ENCODE measurements at regions not wholly inside any gene's neighbourhood (a gene's known extent, or its start where the extent isn't known, plus 50 kb on each side); places are given as distances from the start of the nearest gene placed in this dataset.

DNA sequence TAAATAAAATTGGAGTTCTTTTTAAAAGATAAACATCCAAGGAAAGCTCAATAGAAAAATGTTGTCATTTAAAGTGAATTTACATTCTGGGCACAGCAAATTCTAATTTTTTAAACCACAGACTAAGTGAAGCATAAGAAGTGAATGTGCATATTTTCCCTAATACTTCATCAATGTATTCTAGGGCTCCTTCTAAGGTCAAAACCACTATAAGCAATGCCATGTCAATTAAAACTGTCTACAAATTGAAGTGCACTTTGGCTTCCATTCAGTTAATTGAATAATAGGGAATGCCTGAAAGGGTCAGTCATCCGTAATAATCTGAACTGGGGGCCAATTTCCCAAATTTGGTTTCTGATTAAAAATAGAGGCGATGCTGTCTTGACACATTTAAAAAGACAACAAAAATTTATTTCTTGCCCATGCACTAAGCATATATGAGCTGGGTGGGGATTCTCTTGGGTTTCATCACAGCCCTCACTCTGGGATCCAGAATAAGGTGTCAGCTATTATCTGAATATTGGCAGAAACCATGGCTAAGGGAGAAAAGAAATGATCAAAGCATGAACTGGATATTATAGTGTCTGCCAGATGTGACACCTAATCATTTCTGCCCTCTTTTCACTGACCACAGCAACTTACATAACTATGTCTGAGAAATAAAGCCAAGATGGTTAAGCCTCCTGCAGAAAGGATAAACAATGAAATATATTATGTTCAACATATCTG lies 660.6 kb upstream of the B3GALT2 start:
- TF ChIP-seq, protein P1, sequence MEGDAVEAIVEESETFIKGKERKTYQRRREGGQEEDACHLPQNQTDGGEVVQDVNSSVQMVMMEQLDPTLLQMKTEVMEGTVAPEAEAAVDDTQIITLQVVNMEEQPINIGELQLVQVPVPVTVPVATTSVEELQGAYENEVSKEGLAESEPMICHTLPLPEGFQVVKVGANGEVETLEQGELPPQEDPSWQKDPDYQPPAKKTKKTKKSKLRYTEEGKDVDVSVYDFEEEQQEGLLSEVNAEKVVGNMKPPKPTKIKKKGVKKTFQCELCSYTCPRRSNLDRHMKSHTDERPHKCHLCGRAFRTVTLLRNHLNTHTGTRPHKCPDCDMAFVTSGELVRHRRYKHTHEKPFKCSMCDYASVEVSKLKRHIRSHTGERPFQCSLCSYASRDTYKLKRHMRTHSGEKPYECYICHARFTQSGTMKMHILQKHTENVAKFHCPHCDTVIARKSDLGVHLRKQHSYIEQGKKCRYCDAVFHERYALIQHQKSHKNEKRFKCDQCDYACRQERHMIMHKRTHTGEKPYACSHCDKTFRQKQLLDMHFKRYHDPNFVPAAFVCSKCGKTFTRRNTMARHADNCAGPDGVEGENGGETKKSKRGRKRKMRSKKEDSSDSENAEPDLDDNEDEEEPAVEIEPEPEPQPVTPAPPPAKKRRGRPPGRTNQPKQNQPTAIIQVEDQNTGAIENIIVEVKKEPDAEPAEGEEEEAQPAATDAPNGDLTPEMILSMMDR (IDR thresholded peaks at IDR 0.05; ENCODE audit: poor library complexity, severe bottlenecking) = no peak
- Histone ChIP-seq H3K27me3 (ENCODE audit: insufficient read depth, poor library complexity, severe bottlenecking) (no peaks in the 10 kb centered on the region), H3K36me3 (ENCODE audit: low read depth) (no peaks in the 10 kb centered on the region), H3K9me3 (ENCODE audit: severe bottlenecking) (no peaks in the 10 kb centered on the region), H3K27ac (ENCODE audit: poor library complexity, severe bottlenecking) (no peak overlapping the region), H3K4me3 (ENCODE audit: severe bottlenecking) (no peak overlapping the region), H3K4me1 (ENCODE audit: insufficient read depth, poor library complexity, severe bottlenecking) (peaks cover 8% of the 10 kb centered on the region)
- ATAC-seq (ENCODE audit: low read depth) (no peak), DNase-seq (ENCODE audit: low spot score) (no peak)

DNA sequence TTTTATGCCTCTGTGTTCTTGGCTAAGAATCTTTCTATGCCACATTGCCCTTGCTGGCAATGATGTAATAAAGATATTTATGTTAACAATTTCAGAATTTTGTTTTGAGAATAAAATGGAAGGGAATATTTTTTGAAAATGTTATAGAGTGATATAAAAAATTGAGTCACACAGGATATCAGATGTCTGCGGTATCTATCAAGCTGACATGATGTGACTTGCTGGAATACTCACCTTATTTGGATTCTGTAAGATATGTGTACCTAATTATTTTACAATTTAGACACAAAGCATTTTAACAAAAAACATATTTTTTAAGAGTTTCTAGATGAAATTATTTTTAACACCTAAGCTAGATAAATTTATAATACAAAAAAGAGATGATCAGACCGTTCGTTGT lies 660.0 kb upstream of the B3GALT2 start:
- DNase-seq (ENCODE audit: low spot score) (no peak), ATAC-seq (ENCODE audit: low read depth) (no peak)
- TF ChIP-seq, protein P1 (IDR thresholded peaks at IDR 0.05; ENCODE audit: poor library complexity, severe bottlenecking) = no peak
- Histone ChIP-seq H3K36me3 (ENCODE audit: low read depth) (no peaks in the 10 kb centered on the region), H3K9me3 (ENCODE audit: severe bottlenecking) (no peaks in the 10 kb centered on the region), H3K4me3 (ENCODE audit: severe bottlenecking) (no peak overlapping the region), H3K27me3 (ENCODE audit: insufficient read depth, poor library complexity, severe bottlenecking) (no peaks in the 10 kb centered on the region), H3K27ac (ENCODE audit: poor library complexity, severe bottlenecking) (no peak overlapping the region), H3K4me1 (ENCODE audit: insufficient read depth, poor library complexity, severe bottlenecking) (peaks cover 8% of the 10 kb centered on the region)

GRCh38 chr1:193841857-193842256 lies 655.4 kb upstream of the B3GALT2 start:
- H3K4me3 ChIP-seq (ENCODE audit: severe bottlenecking) = no peak overlapping the region
- DNase-seq (ENCODE audit: low spot score) = no peak
- no peaks in the 10 kb centered on the region for H3K4me1 ChIP-seq (ENCODE audit: insufficient read depth, poor library complexity, severe bottlenecking)
- TF ChIP-seq, protein P1 (IDR thresholded peaks at IDR 0.05; ENCODE audit: poor library complexity, severe bottlenecking) = no peak
- H3K9me3 ChIP-seq (ENCODE audit: severe bottlenecking) = no peaks in the 10 kb centered on the region
- no peaks in the 10 kb centered on the region for H3K36me3 ChIP-seq (ENCODE audit: low read depth)
- ATAC-seq (ENCODE audit: low read depth) = no peak
- no peak overlapping the region for H3K27ac ChIP-seq (ENCODE audit: poor library complexity, severe bottlenecking)
- H3K27me3 ChIP-seq (ENCODE audit: insufficient read depth, poor library complexity, severe bottlenecking) = no peaks in the 10 kb centered on the region

DNA sequence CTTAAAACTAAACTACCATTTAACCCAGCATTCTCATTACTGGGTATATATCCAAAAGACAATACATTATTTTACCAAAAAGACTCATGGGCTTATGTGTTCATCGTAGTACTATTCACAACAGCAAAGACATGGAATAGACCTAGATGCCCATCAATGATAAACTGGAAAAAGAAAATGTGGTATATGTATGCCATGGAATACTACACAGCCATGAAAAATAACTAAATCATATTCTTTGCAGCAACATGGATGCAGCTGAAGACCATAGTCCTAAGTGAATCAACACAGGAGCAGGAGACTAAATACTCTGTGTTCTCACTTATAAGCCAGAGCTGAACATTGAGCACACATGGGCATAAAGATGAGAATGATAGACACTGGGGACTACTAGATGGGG lies 645.1 kb upstream of the B3GALT2 start:
- Histone ChIP-seq H3K27me3 (ENCODE audit: insufficient read depth, poor library complexity, severe bottlenecking) (no peaks in the 10 kb centered on the region), H3K27ac (ENCODE audit: poor library complexity, severe bottlenecking) (no peak overlapping the region), H3K4me3 (ENCODE audit: severe bottlenecking) (no peak overlapping the region), H3K4me1 (ENCODE audit: insufficient read depth, poor library complexity, severe bottlenecking) (no peaks in the 10 kb centered on the region), H3K9me3 (ENCODE audit: severe bottlenecking) (no peaks in the 10 kb centered on the region), H3K36me3 (ENCODE audit: low read depth) (no peaks in the 10 kb centered on the region)
- ATAC-seq (ENCODE audit: low read depth) (no peak), DNase-seq (ENCODE audit: low spot score) (no peak)
- TF ChIP-seq, protein P1 (IDR thresholded peaks at IDR 0.05; ENCODE audit: poor library complexity, severe bottlenecking) = no peak

GRCh38 chr1:193827516-193827915 lies 641.1 kb upstream of the B3GALT2 start:
- H3K4me1 ChIP-seq (ENCODE audit: insufficient read depth, poor library complexity, severe bottlenecking) = no peaks in the 10 kb centered on the region
- ATAC-seq (ENCODE audit: low read depth) (no peak), DNase-seq (ENCODE audit: low spot score) (no peak)
- H3K27me3 ChIP-seq (ENCODE audit: insufficient read depth, poor library complexity, severe bottlenecking) = no peaks in the 10 kb centered on the region
- TF ChIP-seq, protein P1 (IDR thresholded peaks at IDR 0.05; ENCODE audit: poor library complexity, severe bottlenecking) = no peak
- H3K27ac ChIP-seq (ENCODE audit: poor library complexity, severe bottlenecking) = no peak overlapping the region
- H3K9me3 ChIP-seq (ENCODE audit: severe bottlenecking) = no peaks in the 10 kb centered on the region
- no peaks in the 10 kb centered on the region for H3K36me3 ChIP-seq (ENCODE audit: low read depth)
- no peak overlapping the region for H3K4me3 ChIP-seq (ENCODE audit: severe bottlenecking)

Measured in RWPE2 (cell line).